ENCODE measurements at regions not wholly inside any gene's neighbourhood (a gene's known extent, or its start where the extent isn't known, plus 50 kb on each side); places are given as distances from the start of the nearest gene placed in this dataset.
A peak's percentile ranks its signal among the peaks of the same experiment; 100 is the strongest.
"Not testable (repeated sequence)": the region's sequence is repeated elsewhere in the genome, so short reads cannot be mapped to it uniquely, and the experiment has no call there.

- not testable (repeated sequence) for DNase-seq
Observed at GRCh38 chr6:66993708-66994107, 1286.7 kb upstream of the EYS start.

GRCh38 chr6:66993272-66993671 is 1286.2 kb upstream of the EYS start:
- no peak for DNase-seq

GRCh38 chr6:66992660-66993059 is 1285.6 kb upstream of the EYS start:
- DNase-seq: no peak

- no peak for DNase-seq
Observed at GRCh38 chr6:66986940-66987339, 1279.9 kb upstream of the EYS start.

GRCh38 chr6:66985816-66986215 is 1278.8 kb upstream of the EYS start:
- no peak for DNase-seq

GRCh38 chr6:66970373-66970772 is 1263.3 kb upstream of the EYS start:
- DNase-seq: no peak

GRCh38 chr6:66965227-66965626 is 1258.2 kb upstream of the EYS start:
- no peak for DNase-seq

- no peak for DNase-seq
Observed at GRCh38 chr6:66964216-66964615, 1257.2 kb upstream of the EYS start.

GRCh38 chr6:66962082-66962481 is 1255.1 kb upstream of the EYS start:
- no peak for DNase-seq

- no peak for DNase-seq
Observed at GRCh38 chr6:66961191-66961590, 1254.2 kb upstream of the EYS start.

- no peak for DNase-seq
Observed at GRCh38 chr6:66949191-66949661, 1242.2 kb upstream of the EYS start.

GRCh38 chr6:66948106-66948505 is 1241.1 kb upstream of the EYS start:
- no peak for DNase-seq

GRCh38 chr6:66940003-66940402 is 1233.0 kb upstream of the EYS start:
- DNase-seq: no peak

- DNase-seq: no peak
Observed at GRCh38 chr6:66937180-66937579, 1230.2 kb upstream of the EYS start.

- DNase-seq: no peak
Observed at GRCh38 chr6:66935612-66936011, 1228.6 kb upstream of the EYS start.

GRCh38 chr6:66931787-66932186 is 1224.8 kb upstream of the EYS start:
- no peak for DNase-seq

- no peak for DNase-seq
Observed at GRCh38 chr6:66930559-66931290, 1223.7 kb upstream of the EYS start.

- DNase-seq: peak; percentile 4
Observed at GRCh38 chr6:66926060-66926459, 1219.0 kb upstream of the EYS start.

GRCh38 chr6:66913657-66914056 is 1206.6 kb upstream of the EYS start:
- DNase-seq: no peak

- DNase-seq: no peak
Observed at GRCh38 chr6:66902457-66902856, 1195.4 kb upstream of the EYS start.

- no peak for DNase-seq
Observed at GRCh38 chr6:66900133-66901083, 1193.4 kb upstream of the EYS start.

GRCh38 chr6:66897576-66897975 is 1190.5 kb upstream of the EYS start:
- DNase-seq: no peak

- no peak for DNase-seq
Observed at GRCh38 chr6:66896415-66896814, 1189.4 kb upstream of the EYS start.

- DNase-seq: no peak
Observed at GRCh38 chr6:66883453-66883852, 1176.4 kb upstream of the EYS start.
